ENCODE measurements at regions not wholly inside any gene's neighbourhood (a gene's known extent, or its start where the extent isn't known, plus 50 kb on each side); places are given as distances from the start of the nearest gene placed in this dataset.

DNA sequence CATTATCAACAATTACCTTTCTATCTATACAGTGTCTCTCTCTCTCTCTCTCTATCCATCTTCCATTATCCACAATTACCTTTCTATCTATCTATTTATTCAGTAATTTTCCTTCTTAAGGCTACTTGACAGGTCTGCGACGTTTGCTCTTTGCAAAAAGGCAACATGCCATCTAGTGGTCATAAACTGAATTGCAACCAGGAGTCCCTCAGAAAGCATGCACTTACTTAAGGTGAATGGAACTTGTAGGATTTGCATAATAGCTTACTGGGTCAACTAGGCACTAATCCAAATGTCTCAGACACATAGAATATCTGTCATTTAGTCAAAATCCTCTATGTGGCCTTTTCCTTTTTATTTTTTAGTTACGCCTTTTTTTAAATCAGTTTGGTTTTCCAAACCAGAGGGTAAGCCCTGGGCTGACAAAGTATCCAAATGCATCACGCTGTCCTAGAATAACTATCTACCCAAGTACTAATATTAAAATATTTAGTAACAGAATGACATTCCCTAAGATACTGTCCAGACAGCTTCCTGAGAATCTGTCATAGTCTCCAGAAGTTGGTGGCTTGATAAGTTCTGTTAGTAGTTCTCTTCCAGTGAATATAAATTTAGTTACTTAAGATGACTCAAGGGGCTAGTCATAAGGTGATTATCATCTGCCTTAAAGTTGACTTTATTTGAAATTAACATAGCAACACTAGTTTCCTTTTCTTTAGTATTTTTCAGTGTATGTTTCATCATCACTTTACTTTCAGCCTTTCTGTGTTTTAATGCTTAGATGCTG, 208.3 kb downstream of the PPP1R3A start:
- DNase-seq (ENCODE audit: low spot score) = peak; percentile 61
- ChIA-PET CTCF (interaction anchor here (0.5 to 0.9 kb wide), 7 partner anchors 10 to 288 kb away, joined by 3 to 6 read pairs (median 3); no protein-coding TSS in a partner anchor), POLR2A (ENCODE audit: low non-redundant PET) (no interaction called here)
- no peak overlapping the region for H3K27ac ChIP-seq
- TF ChIP-seq, protein P1, sequence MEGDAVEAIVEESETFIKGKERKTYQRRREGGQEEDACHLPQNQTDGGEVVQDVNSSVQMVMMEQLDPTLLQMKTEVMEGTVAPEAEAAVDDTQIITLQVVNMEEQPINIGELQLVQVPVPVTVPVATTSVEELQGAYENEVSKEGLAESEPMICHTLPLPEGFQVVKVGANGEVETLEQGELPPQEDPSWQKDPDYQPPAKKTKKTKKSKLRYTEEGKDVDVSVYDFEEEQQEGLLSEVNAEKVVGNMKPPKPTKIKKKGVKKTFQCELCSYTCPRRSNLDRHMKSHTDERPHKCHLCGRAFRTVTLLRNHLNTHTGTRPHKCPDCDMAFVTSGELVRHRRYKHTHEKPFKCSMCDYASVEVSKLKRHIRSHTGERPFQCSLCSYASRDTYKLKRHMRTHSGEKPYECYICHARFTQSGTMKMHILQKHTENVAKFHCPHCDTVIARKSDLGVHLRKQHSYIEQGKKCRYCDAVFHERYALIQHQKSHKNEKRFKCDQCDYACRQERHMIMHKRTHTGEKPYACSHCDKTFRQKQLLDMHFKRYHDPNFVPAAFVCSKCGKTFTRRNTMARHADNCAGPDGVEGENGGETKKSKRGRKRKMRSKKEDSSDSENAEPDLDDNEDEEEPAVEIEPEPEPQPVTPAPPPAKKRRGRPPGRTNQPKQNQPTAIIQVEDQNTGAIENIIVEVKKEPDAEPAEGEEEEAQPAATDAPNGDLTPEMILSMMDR (conservative IDR thresholded peaks at IDR 0.05; ENCODE audit: low read depth) = peak; percentile 99

DNA sequence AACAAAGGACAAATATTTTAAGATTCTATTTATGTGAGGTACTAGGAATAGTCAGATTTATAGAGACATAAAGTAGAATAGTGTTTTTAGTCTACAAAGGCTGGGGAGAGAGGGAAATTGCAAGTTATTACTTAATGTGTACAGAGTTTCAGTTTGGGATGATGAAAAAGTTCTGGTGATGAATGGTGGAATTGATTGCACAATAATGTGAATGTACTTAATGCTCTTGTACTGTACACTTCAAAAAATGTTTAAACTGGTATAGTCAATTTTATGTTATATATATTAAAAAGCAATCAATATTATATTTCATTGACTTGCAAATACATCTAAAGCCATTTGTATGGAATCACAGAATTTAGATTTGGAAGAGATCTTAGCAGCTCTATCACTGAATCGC, 213.4 kb downstream of the PPP1R3A start:
- DNase-seq (ENCODE audit: low spot score) = no peak
- TF ChIP-seq, protein P1 (conservative IDR thresholded peaks at IDR 0.05; ENCODE audit: low read depth) = no peak
- POLR2A ChIA-PET (ENCODE audit: low non-redundant PET) = no interaction called here
- H3K27ac ChIP-seq = no peak overlapping the region
- CTCF ChIA-PET = no interaction called here

DNA sequence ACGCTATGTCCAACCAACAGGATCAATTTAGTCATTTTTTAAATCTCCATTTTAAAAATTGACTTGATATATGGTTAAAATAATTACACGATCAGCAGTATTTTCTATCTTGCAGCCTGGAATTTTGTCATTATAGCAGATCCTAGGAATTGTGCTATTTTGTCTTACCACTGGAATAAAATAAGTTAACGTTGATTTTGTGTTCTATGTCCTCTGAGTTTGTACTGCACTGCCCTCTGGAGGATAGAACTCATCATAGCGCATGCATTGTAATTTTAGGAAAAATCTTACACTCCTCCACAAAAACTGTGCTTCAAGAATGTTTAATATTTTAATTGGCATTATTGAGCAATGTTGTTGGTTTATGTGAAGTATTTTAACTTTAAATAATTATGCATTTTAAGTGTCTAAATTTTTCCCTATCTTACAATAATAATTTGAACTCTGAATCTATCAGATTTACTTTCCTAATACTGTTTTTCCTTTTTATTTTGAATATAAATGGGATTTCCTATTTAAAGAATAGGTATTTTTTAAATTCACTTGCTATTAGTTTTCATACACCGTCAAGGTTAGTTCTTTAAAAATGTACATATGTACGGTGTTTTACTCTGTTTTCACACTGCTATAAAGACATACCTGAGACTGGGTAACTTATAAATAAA, 220.1 kb downstream of the PPP1R3A start:
- POLR2A ChIA-PET (ENCODE audit: low non-redundant PET) = no interaction called here
- CTCF ChIA-PET = interaction anchor here (0.8 to 1.1 kb wide), 2 partner anchors 11 to 12 kb away, joined by 3 read pairs; no protein-coding TSS in a partner anchor
- DNase-seq (ENCODE audit: low spot score) = peak; percentile 13
- TF ChIP-seq, protein P1 (conservative IDR thresholded peaks at IDR 0.05; ENCODE audit: low read depth) = peak; percentile 90
- H3K27ac ChIP-seq = no peak overlapping the region

DNA sequence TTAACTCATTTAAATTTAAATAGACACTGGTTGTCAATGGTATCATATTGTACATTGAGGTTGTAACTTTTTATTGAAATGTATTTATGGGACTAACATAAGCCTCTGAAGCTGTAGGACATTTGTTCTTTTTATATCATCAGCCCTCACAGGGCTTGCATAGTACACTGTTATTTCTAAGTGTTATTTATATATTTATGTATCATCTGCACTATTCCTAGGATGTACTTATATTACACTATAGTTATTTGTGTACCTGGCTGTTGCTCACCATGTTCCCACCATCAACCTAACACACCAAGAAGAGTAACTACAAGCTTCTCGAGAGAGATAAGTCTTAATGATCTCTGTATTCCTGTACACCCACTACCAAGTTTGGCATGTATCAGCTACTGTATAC, 224.7 kb downstream of the PPP1R3A start:
- CTCF ChIA-PET = no interaction called here
- H3K27ac ChIP-seq = no peak overlapping the region
- POLR2A ChIA-PET (ENCODE audit: low non-redundant PET) = no interaction called here
- DNase-seq (ENCODE audit: low spot score) = no peak
- TF ChIP-seq, protein P1 (conservative IDR thresholded peaks at IDR 0.05; ENCODE audit: low read depth) = no peak

DNA sequence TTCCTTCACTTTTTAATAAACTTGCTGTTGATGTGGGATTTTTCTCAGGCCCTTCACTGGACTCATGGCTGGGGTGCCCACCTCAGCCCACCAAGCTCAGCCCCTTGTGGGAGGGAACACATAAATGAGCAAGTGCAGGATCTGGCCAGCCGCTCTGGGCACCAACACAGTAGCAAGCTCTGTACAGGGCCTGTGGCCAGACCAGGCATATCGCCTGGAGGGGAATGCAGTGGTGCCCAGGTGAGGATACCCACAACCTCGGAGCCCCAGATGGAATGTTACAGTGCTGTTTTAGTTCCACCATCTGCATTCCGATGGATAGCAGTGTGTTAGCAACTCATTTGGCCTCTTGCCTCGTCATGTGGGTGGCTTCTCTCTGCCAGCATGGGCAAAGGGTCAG, 234.6 kb downstream of the PPP1R3A start:
- ChIA-PET CTCF (no interaction called here), POLR2A (ENCODE audit: low non-redundant PET) (no interaction called here)
- no peak overlapping the region for H3K27ac ChIP-seq
- no peak for DNase-seq (ENCODE audit: low spot score)
- TF ChIP-seq, protein P1 (conservative IDR thresholded peaks at IDR 0.05; ENCODE audit: low read depth) = no peak

DNA sequence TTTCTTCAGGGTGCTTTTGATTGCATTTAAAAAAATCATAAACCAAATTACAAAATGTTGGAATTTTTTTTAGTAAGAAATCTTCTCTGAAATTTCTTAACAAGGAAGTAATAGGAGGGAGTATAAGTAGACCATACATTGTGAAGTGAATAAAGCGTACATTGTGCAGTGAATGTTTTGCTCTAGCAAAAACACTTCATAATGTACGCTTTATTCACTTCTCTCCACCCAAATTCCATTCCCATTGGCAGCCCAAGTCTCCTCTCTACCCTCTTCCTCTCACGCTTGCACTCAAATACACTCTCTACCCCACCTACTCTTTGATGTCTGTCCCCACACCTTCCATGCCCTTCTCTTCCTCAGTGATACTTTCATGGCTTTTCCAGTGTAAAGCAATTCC, 241.0 kb downstream of the PPP1R3A start:
- TF ChIP-seq, protein P1 (conservative IDR thresholded peaks at IDR 0.05; ENCODE audit: low read depth) = no peak
- POLR2A ChIA-PET (ENCODE audit: low non-redundant PET) = no interaction called here
- H3K27ac ChIP-seq = no peak overlapping the region
- CTCF ChIA-PET = no interaction called here
- DNase-seq (ENCODE audit: low spot score) = no peak

Measured in RWPE1 (cell line).